Endothelial cell of hepatic sinusoid (primary cell): ENCODE measurements at regions not wholly inside any gene's neighbourhood (a gene's known extent, or its start where the extent isn't known, plus 50 kb on each side); places are given as distances from the start of the nearest gene placed in this dataset.
"Not testable (repeated sequence)": the region's sequence is repeated elsewhere in the genome, so short reads cannot be mapped to it uniquely, and the experiment has no call there.

ENCODE experiments used
- in situ Hi-C: cut with HindIII; loops from 2 replicates; pipeline ENCODE4 v1.10.0; 2017; ENCODE audit warnings: low sequenced_read_pairs

- in situ Hi-C loops = no loop called here
These were observed 183.8 kb upstream of the ITGA1 start for GRCh38 chr5:52603778-52604554.

GRCh38 chr5:52605317-52606313, 182.1 kb upstream of the ITGA1 start:
- in situ Hi-C loops = no loop called here

- in situ Hi-C loops = no loop called here
These were observed 180.4 kb upstream of the ITGA1 start for GRCh38 chr5:52607227-52607824.

GRCh38 chr5:52620315-52620714, 167.4 kb upstream of the ITGA1 start:
- in situ Hi-C loops = no loop called here

GRCh38 chr5:52623291-52623690, 164.4 kb upstream of the ITGA1 start:
- in situ Hi-C loops = no loop called here

DNA sequence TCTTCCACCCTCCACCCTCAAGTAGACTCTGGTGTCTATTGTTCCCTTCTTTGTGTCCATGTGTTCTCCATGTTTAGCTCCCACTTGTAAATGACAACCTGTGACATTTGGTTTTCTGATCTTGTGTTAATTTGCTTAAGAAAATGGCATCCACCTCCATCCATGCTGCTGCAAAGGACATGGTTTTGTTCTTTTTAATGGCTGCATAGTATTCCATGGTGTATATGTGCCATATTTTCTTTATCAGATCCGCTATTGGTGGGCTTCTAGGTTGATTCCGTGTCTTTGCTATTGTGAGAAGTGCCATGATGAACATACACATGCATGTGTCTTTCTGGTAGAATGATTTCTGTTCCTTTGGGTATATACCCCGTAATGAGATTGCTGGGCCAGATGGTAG, 163.4 kb upstream of the ITGA1 start:
- in situ Hi-C loops = no loop called here

GRCh38 chr5:52626312-52626711, 161.4 kb upstream of the ITGA1 start:
- in situ Hi-C loops = no loop called here

GRCh38 chr5:52627740-52628139, 160.0 kb upstream of the ITGA1 start:
- in situ Hi-C loops = no loop called here

GRCh38 chr5:52632281-52632680, 155.4 kb upstream of the ITGA1 start:
- in situ Hi-C loops = no loop called here

- in situ Hi-C loops = not testable (repeated sequence)
These were observed 153.5 kb upstream of the ITGA1 start for GRCh38 chr5:52634171-52634570.

- in situ Hi-C loops = no loop called here
These were observed 149.0 kb upstream of the ITGA1 start for GRCh38 chr5:52638732-52639131.

GRCh38 chr5:52648726-52649125, 139.0 kb upstream of the ITGA1 start:
- in situ Hi-C loops = no loop called here

DNA sequence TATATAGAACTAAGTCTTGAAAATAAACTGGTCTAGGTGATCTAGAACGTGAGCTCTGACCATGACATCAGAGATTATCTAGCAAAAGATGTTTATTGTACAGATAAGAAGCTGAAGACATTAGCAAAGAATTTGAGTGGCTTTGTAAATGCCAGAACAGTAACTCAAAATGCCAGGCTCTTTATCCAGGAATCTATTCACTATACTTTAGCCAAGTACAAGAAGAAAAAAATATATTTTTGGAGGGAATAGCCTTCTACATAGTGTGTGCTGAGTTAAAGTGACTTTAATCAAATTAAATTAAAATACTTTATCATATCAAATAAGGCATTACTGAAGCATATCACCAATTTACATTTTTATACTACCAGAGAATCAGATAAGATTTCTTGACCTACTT, 132.6 kb upstream of the ITGA1 start:
- in situ Hi-C loops = loop anchor here (25.0 kb wide), 1 partner anchor 1693 kb away; no protein-coding TSS in a partner anchor

DNA sequence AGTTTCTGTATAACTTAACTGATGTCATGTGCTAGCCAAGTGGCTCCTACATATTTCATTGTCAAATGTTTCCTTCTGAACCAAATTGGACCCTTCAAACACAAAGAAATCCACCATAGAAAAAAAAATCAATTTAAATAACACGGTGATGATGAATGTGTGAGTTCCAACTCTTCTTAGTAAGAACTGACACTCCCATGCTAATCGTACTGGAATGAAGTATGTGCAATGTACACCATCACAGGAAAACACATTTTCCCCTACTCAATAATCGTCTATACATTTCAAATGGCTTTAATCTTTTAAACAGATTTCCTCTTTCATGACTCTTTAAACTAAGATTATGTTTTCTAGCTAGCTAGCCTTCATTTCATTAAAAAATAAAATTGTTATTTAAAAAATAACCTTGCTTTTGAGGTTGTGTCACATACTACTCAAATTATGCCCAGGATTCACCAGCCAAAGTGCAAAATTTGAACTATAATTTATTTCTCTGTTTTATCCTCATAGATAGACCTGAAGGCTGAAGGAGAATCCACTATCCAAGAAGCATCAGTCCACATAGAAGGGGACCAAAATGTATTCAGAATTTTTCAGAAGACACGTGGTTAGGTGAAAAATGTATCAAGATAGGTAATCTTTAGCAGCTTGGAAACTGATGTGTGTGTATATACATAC, 131.0 kb upstream of the ITGA1 start:
- in situ Hi-C loops = loop anchor here (25.0 kb wide), 1 partner anchor 1694 kb away; no protein-coding TSS in a partner anchor

GRCh38 chr5:52657247-52657645, 130.5 kb upstream of the ITGA1 start:
- in situ Hi-C loops = loop anchor here (25.0 kb wide), 1 partner anchor 1695 kb away; no protein-coding TSS in a partner anchor

DNA sequence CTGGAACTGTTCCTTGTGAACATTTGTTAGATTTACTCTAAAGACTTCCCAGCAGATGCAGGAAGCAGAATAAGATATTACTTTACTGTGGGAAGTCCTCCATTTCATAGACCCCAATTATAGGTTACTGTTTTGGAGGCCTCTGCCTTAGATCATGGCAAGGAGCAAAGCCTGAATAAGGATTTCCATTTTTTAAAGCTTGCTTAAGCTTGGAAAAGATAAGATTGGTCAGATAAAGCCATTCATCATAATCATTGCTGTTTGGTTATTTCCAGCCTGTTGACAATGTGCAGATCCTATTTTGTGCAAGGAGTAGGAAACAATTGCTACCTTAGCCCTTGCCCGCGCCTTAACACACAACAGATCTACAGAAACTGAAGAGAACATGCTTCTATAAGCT, 129.5 kb upstream of the ITGA1 start:
- in situ Hi-C loops = loop anchor here (25.0 kb wide), 1 partner anchor 1696 kb away; no protein-coding TSS in a partner anchor

DNA sequence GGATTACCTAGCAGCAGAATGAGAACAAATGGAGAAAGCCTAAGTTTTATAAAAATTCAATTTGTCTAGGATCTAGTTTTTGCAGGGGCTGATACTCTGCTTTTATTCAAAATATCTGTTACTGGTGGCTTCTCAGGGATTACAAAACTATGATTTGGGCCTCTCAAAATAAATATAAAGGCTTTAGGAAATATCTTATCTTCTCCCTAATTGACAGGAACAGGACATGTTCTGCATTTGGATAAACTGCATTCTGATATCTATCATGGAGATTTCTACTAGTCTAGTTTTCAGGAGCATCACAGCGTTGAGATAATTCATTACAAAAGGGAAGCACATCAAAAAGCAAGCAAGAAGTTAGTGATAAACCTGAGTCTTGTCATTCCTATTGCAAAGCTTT, 127.1 kb upstream of the ITGA1 start:
- in situ Hi-C loops = loop anchor here (25.0 kb wide), 1 partner anchor 1698 kb away; no protein-coding TSS in a partner anchor

DNA sequence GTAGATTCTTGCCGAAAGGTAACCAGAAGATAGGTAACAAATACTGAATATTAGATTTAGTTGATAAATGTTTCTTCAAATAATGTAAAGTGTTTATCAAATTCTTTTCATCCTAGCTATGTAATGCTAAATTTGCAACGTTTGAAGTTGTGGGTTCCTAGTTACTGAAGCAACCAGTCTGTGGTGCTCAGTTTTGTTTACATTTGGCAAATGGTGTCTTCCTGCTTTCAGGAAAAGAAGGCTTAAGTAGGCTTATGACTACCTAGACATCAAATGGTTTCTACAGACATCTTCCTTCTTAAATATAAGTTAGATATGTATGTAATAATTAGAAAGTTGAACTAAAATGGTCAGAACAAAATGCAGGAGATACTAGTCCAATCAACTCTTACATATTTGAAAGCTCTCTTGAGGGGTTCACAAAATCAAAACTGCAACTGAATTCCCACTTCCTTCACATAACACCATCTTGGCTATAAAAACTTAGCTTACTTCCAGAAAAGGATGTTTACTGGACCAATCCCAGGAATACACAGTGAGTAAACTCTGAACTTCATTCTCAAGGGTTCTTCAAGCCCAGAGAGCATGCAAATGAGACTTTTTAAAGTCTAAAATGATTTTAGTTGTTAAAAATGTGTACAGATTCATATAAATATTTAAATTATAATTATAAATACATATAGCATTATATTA, 125.7 kb upstream of the ITGA1 start:
- in situ Hi-C loops = loop anchor here (25.0 kb wide), 1 partner anchor 1700 kb away; no protein-coding TSS in a partner anchor

DNA sequence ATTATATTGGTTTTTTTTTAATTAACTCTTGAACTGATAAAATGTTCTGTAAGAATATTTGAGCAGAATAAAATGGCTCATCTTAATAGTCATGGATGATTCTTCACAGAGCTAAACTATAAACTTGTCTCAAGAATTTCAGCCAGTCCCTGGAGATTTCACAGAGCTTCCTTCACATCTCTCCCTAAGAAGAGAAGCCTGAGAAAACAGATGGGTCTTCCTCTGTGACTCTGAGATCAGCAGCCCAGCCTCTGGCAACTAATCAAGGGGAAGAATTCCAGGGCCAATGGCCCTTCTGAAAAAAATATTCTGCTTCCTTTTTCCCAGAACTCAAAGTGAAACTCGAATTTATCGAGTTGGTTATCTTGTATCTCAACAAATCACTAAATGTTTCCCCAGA, 122.2 kb upstream of the ITGA1 start:
- in situ Hi-C loops = loop anchor here (25.0 kb wide), 1 partner anchor 1703 kb away; no protein-coding TSS in a partner anchor

GRCh38 chr5:52668139-52668538, 119.6 kb upstream of the ITGA1 start:
- in situ Hi-C loops = loop anchor here (25.0 kb wide), 1 partner anchor 1706 kb away; no protein-coding TSS in a partner anchor
